HepG2 (cell line): ENCODE measurements at regions not wholly inside any gene's neighbourhood (a gene's known extent, or its start where the extent isn't known, plus 50 kb on each side); places are given as distances from the start of the nearest gene placed in this dataset.

Source experiments
- ATAC-seq: fragments of 200-7000 bp; cut with Tn5 transposase; 3 replicates; pipeline ENCODE4 v1.9.1; 2020; ENCODE audit warnings: mild to moderate bottlenecking, moderate library complexity
- BruUV-seq: library from RNA; stranded (reverse); fragments of 400-500 nt; replicated peaks from 2 replicates; lab custom pipeline; 2021; lab: Mats Ljungman, UMichigan
- CTCF ChIA-PET: fragments of 300-600 bp; formaldehyde crosslinking; extraction: SDS; loops from one replicate; lab custom pipeline; 2021; ENCODE audit warnings: low total read pairs, inconsistent platforms, low intra/inter-chr PET ratio; lab: Yijun Ruan, JAX
- POLR2A ChIA-PET: fragments of 350-600 bp; sonication (Branson Sonifier 250); formaldehyde crosslinking; loops from one replicate; lab custom pipeline; 2020; ENCODE audit warnings: antibody characterized with exemption, inconsistent platforms; lab: Yijun Ruan, JAX
- DNase-seq: peaks from one replicate; pipeline ENCODE4 v3.0.0-alpha.2; 2015; ENCODE audit warnings: low spot score
- FAIRE-seq: peaks from 3 replicates; lab custom pipeline; 2011; peaks lifted over from hg19 to GRCh38; lab: Jason Lieb, UNC
- H2AFZ ChIP-seq: one replicate; pipeline ENCODE4 v1.6.1; 2011; ENCODE audit warnings: low read length, inconsistent platforms
- H3K27ac ChIP-seq: fragments of 300-600 bp; 3 replicates; pipeline ENCODE4 v1.8.0; 2011; ENCODE audit warnings: mixed run types, mild to moderate bottlenecking, mixed read lengths, low read length, inconsistent platforms; ENCODE audit not compliant: insufficient read depth; ENCODE audit errors: extremely low read length
- H3K27me3 ChIP-seq, 2 experiments: fragments of 200-600 bp in 1 of 2; 2 replicates in 1 of 2; 3 replicates in 1 of 2; pipeline versions ENCODE4 v1.6.0 to v1.8.0; 2011; ENCODE audit warnings: low read length in 2 of 2, mild to moderate bottlenecking in 2 of 2, moderate library complexity in 2 of 2, inconsistent platforms in 1 of 2; ENCODE audit not compliant: insufficient read depth in 2 of 2, control insufficient read depth in 1 of 2
- H3K36me3 ChIP-seq, 2 experiments: fragments of 200-600 bp in 1 of 2; replicated peaks in 1 of 2; 2 replicates in 1 of 2; 3 replicates in 1 of 2; pipeline versions ENCODE4 v1.5.1 to v1.8.0; 2011; ENCODE audit warnings: low read length in 2 of 2, inconsistent platforms in 1 of 2; ENCODE audit not compliant: insufficient read depth in 2 of 2, control insufficient read depth in 1 of 2
- H3K4me1 ChIP-seq: 2 replicates; pipeline ENCODE4 v1.5.1; 2012; ENCODE audit warnings: low read length, inconsistent platforms; ENCODE audit not compliant: insufficient read depth
- H3K4me2 ChIP-seq: 2 replicates; pipeline ENCODE4 v1.6.0; 2011; ENCODE audit warnings: low read depth, low read length, inconsistent platforms
- H3K4me3 ChIP-seq, 3 experiments: fragments of 200-600 bp in 1 of 3; sonication (generic), shearing (Covaris generic) in 1 of 3; replicated peaks in 1 of 3; 2 replicates each; pipeline ENCODE4 v1.5.1; 2011 to 2016; ENCODE audit warnings: low read length in 3 of 3, inconsistent platforms in 2 of 3, low read depth in 2 of 3, mild to moderate bottlenecking in 2 of 3, control low read depth in 1 of 3, mixed read lengths in 1 of 3; ENCODE audit not compliant: insufficient read depth in 1 of 3
- H3K79me2 ChIP-seq: one replicate; pipeline ENCODE4 v1.6.1; 2011; ENCODE audit warnings: low read length, inconsistent platforms; ENCODE audit not compliant: insufficient read depth
- H3K9ac ChIP-seq: 2 replicates; pipeline ENCODE4 v1.6.0; 2011; ENCODE audit warnings: mild to moderate bottlenecking, low read depth, low read length, inconsistent platforms; ENCODE audit not compliant: insufficient read depth
- H3K9me3 ChIP-seq: 2 replicates; pipeline ENCODE4 v1.5.1; 2012; ENCODE audit warnings: mild to moderate bottlenecking, low read length
- H4K20me1 ChIP-seq: 2 replicates; pipeline ENCODE4 v1.6.0; 2011; ENCODE audit warnings: inconsistent platforms, mild to moderate bottlenecking, low read length, moderate library complexity; ENCODE audit not compliant: insufficient read depth
- AHR ChIP-seq: IDR thresholded peaks from 2 replicates; pipeline ENCODE4 v1.6.1; 2018; ENCODE audit warnings: missing genetic modification reagents, missing compliant biosample characterization
- CENPT ChIP-seq: sonication (generic); formaldehyde crosslinking; IDR thresholded peaks from 2 replicates; pipeline ENCODE4 v1.8.0; 2022; ENCODE audit warnings: low read depth, mild to moderate bottlenecking, moderate library complexity, missing genetic modification reagents
- IRF2 ChIP-seq: IDR thresholded peaks from 2 replicates; pipeline ENCODE4 v1.6.1; 2018; ENCODE audit warnings: missing genetic modification reagents, missing compliant biosample characterization
- MAFF ChIP-seq: IDR thresholded peaks from 2 replicates; pipeline ENCODE4 v1.6.1; 2011; ENCODE audit warnings: low read depth, low read length, improper control_type of control experiment
- MAFK ChIP-seq, 2 experiments: IDR thresholded peaks in 1 of 2; conservative IDR thresholded peaks in 1 of 2; 2 replicates each; pipeline ENCODE4 v1.6.1; 2011; ENCODE audit warnings: improper control_type of control experiment in 2 of 2, low read length in 2 of 2
- NFYC ChIP-seq: IDR thresholded peaks from 2 replicates; pipeline ENCODE4 v1.6.1; 2016; ENCODE audit warnings: missing genetic modification reagents, missing compliant biosample characterization
- TARDBP ChIP-seq: sonication (generic); formaldehyde crosslinking; IDR thresholded peaks from 2 replicates; pipeline ENCODE4 v1.8.0; 2022; ENCODE audit warnings: mild to moderate bottlenecking, missing genetic modification reagents
- U2AF2 ChIP-seq: fragments of 200-400 bp; formaldehyde crosslinking; IDR thresholded peaks from 2 replicates; pipeline ENCODE4 v1.6.1; 2017; ENCODE audit warnings: low read depth, mild to moderate bottlenecking, low read length
- ZFP41 ChIP-seq: sonication (generic); formaldehyde crosslinking; IDR thresholded peaks from 2 replicates; pipeline ENCODE4 v1.4.0; 2020; ENCODE audit warnings: mild to moderate bottlenecking, missing genetic modification reagents, borderline replicate concordance
- ZFX ChIP-seq: sonication (generic); formaldehyde crosslinking; IDR thresholded peaks from 2 replicates; pipeline ENCODE4 v1.4.0; 2020; ENCODE audit warnings: mild to moderate bottlenecking, low read depth, missing genetic modification reagents, moderate library complexity
- ZNF12 ChIP-seq: sonication (generic); formaldehyde crosslinking; IDR thresholded peaks from 2 replicates; pipeline ENCODE4 v1.5.0; 2020; ENCODE audit warnings: missing genetic modification reagents
- ZNF430 ChIP-seq: sonication (generic); formaldehyde crosslinking; IDR thresholded peaks from 2 replicates; pipeline ENCODE4 v1.9.0; 2021; ENCODE audit warnings: mild to moderate bottlenecking, missing genetic modification reagents
- ZNF564 ChIP-seq: sonication (generic); formaldehyde crosslinking; IDR thresholded peaks from 2 replicates; pipeline ENCODE4 v1.8.1; 2023; ENCODE audit warnings: mild to moderate bottlenecking, missing genetic modification reagents
- WGBS: methylation state at CpG from one replicate; pipeline ENCODE4 v1.1.6; 2017; ENCODE audit warnings: low lambda C conversion rate; 5-methylcytosine and 5-hydroxymethylcytosine counted together
- in situ Hi-C: cut with HindIII; loops from 2 replicates; pipeline ENCODE4 v1.10.0; 2017; ENCODE audit warnings: low pct_unique_long_range_greater_than_20kb; ENCODE audit not compliant: extremely low pct_ligation_motif_present
- intact Hi-C: fragments of 100-400 bp; cut with micrococcal nuclease; formaldehyde crosslinking; loops from one replicate; pipeline ENCODE4 v1.10.0; 2022; ENCODE audit not compliant: unreplicated experiment
- TF ChIP-seq, protein P1 (sequence below): sonication (generic); formaldehyde crosslinking; IDR thresholded peaks from 2 replicates; pipeline ENCODE4 v1.4.0; 2020; ENCODE audit warnings: missing genetic modification reagents
- TF ChIP-seq, protein P2 (sequence below): conservative IDR thresholded peaks from 2 replicates; pipeline ENCODE4 v1.6.1; 2018; ENCODE audit warnings: missing genetic modification reagents
- TF ChIP-seq, protein P3 (sequence below): sonication (generic); formaldehyde crosslinking; IDR thresholded peaks from 2 replicates; pipeline ENCODE4 v1.8.0; 2022; ENCODE audit warnings: low read depth, missing genetic modification reagents
- TF ChIP-seq, protein P4 (sequence below): sonication (generic); formaldehyde crosslinking; IDR thresholded peaks from 2 replicates; pipeline ENCODE4 v1.4.0; 2020; ENCODE audit warnings: missing genetic modification reagents

DNA sequence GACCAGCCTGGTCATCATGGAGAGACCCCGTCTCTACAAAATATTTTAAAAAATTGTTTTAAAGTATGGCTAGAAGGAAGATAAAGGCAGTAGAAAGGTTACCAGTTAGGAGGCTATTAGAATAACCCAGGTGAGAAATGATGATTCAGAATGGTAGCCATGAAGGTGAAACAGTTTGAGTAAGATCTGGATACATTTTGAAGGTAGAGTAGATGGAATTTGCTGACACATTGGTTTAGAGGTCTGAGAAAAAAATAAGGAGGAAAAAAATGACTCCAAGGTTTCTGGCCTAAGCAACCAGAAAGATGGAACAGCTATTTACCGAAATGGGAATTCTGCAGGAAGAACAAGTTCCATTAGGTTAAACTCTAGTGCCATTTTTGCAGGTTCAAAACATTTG, 167.9 kb upstream of the TAB2 start:
- WGBS: 4% methylated on average over 2 of the region's 2 CpGs
- no peak overlapping the region for H3K4me3 ChIP-seq
- no peaks in the 10 kb centered on the region for H3K79me2 ChIP-seq
- H3K27ac ChIP-seq: no peak overlapping the region
- TF ChIP-seq IRF2 (CRISPR knock-in tag) (no peak), MAFF (peak; percentile 88), ZNF430 (CRISPR knock-in tag) (no peak), CENPT (CRISPR knock-in tag) (no peak), MAFK (conservative IDR thresholded peaks at IDR 0.05 in 1 of 2, IDR thresholded peaks at IDR 0.05 in 1 of 2; ENCODE audit: low read length in 2 of 2) (peak; percentile 65 to 90), NFYC (no peak), ZNF564 (CRISPR knock-in tag) (no peak), U2AF2 (no peak), ZFX (CRISPR knock-in tag) (no peak), ZFP41 (CRISPR knock-in tag) (no peak), TARDBP (CRISPR knock-in tag) (no peak), AHR (no peak), ZNF12 (CRISPR knock-in tag) (no peak)
- TF ChIP-seq, protein P1, sequence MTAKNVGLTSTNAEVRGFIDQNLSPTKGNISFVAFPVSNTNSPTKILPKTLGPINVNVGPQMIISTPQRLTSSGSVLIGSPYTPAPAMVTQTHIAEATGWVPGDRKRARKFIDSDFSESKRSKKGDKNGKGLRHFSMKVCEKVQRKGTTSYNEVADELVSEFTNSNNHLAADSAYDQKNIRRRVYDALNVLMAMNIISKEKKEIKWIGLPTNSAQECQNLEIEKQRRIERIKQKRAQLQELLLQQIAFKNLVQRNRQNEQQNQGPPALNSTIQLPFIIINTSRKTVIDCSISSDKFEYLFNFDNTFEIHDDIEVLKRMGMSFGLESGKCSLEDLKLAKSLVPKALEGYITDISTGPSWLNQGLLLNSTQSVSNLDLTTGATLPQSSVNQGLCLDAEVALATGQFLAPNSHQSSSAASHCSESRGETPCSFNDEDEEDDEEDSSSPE (CRISPR knock-in tag): no peak
- TF ChIP-seq, protein P2, sequence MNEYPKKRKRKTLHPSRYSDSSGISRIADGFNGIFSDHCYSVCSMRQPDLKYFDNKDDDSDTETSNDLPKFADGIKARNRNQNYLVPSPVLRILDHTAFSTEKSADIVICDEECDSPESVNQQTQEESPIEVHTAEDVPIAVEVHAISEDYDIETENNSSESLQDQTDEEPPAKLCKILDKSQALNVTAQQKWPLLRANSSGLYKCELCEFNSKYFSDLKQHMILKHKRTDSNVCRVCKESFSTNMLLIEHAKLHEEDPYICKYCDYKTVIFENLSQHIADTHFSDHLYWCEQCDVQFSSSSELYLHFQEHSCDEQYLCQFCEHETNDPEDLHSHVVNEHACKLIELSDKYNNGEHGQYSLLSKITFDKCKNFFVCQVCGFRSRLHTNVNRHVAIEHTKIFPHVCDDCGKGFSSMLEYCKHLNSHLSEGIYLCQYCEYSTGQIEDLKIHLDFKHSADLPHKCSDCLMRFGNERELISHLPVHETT (CRISPR knock-in tag): no peak
- TF ChIP-seq, protein P3, sequence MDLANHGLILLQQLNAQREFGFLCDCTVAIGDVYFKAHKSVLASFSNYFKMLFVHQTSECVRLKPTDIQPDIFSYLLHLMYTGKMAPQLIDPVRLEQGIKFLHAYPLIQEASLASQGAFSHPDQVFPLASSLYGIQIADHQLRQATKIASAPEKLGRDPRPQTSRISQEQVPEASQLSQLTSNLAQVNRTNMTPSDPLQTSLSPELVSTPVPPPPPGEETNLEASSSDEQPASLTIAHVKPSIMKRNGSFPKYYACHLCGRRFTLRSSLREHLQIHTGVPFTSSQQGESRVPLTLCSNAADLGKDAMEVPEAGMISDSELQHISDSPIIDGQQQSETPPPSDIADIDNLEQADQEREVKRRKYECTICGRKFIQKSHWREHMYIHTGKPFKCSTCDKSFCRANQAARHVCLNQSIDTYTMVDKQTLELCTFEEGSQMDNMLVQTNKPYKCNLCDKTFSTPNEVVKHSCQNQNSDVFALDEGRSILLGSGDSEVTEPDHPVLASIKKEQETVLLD (CRISPR knock-in tag): no peak
- TF ChIP-seq, protein P4, sequence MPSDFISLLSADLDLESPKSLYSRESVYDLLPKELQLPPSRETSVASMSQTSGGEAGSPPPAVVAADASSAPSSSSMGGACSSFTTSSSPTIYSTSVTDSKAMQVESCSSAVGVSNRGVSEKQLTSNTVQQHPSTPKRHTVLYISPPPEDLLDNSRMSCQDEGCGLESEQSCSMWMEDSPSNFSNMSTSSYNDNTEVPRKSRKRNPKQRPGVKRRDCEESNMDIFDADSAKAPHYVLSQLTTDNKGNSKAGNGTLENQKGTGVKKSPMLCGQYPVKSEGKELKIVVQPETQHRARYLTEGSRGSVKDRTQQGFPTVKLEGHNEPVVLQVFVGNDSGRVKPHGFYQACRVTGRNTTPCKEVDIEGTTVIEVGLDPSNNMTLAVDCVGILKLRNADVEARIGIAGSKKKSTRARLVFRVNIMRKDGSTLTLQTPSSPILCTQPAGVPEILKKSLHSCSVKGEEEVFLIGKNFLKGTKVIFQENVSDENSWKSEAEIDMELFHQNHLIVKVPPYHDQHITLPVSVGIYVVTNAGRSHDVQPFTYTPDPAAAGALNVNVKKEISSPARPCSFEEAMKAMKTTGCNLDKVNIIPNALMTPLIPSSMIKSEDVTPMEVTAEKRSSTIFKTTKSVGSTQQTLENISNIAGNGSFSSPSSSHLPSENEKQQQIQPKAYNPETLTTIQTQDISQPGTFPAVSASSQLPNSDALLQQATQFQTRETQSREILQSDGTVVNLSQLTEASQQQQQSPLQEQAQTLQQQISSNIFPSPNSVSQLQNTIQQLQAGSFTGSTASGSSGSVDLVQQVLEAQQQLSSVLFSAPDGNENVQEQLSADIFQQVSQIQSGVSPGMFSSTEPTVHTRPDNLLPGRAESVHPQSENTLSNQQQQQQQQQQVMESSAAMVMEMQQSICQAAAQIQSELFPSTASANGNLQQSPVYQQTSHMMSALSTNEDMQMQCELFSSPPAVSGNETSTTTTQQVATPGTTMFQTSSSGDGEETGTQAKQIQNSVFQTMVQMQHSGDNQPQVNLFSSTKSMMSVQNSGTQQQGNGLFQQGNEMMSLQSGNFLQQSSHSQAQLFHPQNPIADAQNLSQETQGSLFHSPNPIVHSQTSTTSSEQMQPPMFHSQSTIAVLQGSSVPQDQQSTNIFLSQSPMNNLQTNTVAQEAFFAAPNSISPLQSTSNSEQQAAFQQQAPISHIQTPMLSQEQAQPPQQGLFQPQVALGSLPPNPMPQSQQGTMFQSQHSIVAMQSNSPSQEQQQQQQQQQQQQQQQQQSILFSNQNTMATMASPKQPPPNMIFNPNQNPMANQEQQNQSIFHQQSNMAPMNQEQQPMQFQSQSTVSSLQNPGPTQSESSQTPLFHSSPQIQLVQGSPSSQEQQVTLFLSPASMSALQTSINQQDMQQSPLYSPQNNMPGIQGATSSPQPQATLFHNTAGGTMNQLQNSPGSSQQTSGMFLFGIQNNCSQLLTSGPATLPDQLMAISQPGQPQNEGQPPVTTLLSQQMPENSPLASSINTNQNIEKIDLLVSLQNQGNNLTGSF (CRISPR knock-in tag): no peak
- TF ChIP-seq, all 625 proteins: peak for 2
- no peaks in the 10 kb centered on the region for H3K9me3 ChIP-seq
- H3K4me1 ChIP-seq: no peaks in the 10 kb centered on the region
- no peaks in the 10 kb centered on the region for H4K20me1 ChIP-seq
- H3K27me3 ChIP-seq: peaks cover 0 to 16% of the 10 kb centered on the region in 2 experiments; a peak in 2 of 5 replicates
- H3K4me2 ChIP-seq: no peak overlapping the region
- FAIRE-seq (no peak), DNase-seq (no peak), ATAC-seq (no peak)
- ChIA-PET POLR2A (no interaction called here), CTCF (no interaction called here)
- intact Hi-C loops (no loop called here), in situ Hi-C loops (no loop called here)
- H3K9ac ChIP-seq: no peak overlapping the region
- H2AFZ ChIP-seq: no peak overlapping the region
- no peaks in the 10 kb centered on the region for H3K36me3 ChIP-seq
- no TSS peak for BruUV-seq
